UCSD-AML1 (cell line): ENCODE measurements at regions not wholly inside any gene's neighbourhood (a gene's known extent, or its start where the extent isn't known, plus 50 kb on each side); places are given as distances from the start of the nearest gene placed in this dataset.

Experiments
- DNase-seq: peaks from one replicate; lab custom pipeline; 2025; ENCODE audit not compliant: unreplicated experiment; lab: John Stamatoyannopoulos, UW

GRCh38 chr1:192521734-192522133 lies 53.8 kb upstream of the RGS1 start:
- DNase-seq, result peak; percentile 10

GRCh38 chr1:192522673-192523072 lies 52.9 kb upstream of the RGS1 start:
- DNase-seq, result no peak

GRCh38 chr1:192524223-192524622 lies 51.4 kb upstream of the RGS1 start:
- no peak for DNase-seq
